CD4-positive, alpha-beta T cell treated with Interleukin-17A for 1 hour (primary cell): ENCODE measurements at regions not wholly inside any gene's neighbourhood (a gene's known extent, or its start where the extent isn't known, plus 50 kb on each side); places are given as distances from the start of the nearest gene placed in this dataset.

ENCODE experiments used
- DNase-seq: peaks from one replicate; pipeline ENCODE4 v3.0.0-alpha.2; 2020

DNA sequence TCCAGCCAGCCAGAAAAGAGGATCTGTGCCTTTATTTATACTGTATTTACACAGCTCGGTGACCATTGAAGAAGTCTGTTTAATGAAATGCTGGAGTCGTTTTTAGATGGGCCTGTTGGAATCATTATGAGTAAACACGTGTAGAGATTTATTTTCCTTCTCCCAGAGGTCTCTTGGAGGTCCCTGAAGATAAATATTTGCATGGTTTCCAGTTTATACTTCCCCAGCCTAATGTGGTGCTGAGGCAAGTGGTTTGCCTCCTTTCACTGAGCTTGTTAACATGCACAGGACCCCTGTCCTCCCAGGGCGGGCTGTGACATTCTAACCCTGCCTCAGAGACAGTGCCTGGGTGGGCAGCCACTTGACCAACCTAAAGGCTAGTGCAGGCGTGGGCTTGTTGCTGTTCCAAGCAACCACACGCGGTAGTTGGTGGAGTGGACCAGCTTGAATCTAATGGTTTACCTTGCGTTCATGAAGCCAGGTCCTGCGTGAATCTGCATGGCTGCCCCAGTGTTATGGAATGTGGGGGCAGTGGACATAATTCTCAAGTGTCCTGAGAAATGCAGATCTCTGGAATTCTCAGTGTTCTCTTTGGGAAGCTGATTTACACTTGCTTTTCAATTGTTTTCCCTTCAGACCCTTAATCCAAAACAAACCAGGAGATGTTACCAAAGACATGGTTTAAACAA is 130.2 kb upstream of the DLX2 start:
- DNase-seq = no peak

GRCh38 chr2:172233987-172234715 is 131.5 kb upstream of the DLX2 start:
- DNase-seq = no peak

DNA sequence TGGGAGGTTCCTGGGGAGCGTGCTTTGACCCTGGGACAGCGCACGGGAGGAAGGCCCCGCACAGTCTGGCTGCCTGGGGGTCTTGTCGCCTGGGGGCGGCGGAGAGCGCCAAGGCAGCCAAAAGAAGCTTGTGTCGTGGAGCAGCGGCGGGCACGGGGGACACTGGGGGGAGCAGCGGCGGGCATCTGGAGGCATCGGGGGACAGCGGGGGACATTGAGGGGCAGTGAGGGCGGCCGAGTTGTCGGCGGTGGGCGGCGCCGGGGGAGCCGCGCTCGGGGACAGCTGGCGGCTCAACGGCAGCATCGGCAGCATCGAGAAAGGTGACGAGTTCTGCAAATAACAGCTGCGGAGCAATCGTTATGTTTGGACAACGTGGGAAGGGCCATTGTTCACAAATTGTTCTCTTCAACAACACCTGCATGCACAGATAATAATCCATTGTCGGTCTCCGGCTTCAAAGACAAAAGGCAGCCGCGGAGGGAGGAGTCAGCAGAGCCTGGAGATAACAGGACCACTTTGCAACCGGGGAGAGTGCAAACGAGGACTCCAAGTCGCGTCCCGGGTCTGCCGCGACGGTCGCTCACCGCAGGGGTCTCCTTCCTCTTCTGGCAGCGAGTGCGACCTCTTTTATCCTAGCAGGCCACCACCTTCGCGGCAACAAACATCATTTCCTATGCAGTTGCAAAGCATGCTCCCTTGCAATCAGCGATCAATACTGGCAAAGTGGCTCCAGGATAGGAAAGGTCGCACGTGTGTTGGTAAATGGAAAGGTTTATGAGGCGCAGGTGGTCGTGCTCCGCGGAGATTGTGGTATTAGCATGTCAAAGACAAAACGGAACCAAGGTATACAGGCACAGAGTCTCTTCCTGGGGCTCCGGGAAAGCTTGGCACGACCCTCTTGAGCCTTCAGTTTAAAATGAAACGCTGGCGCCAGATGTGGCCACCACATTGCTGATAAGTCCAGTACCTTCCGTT is 132.3 kb upstream of the DLX2 start:
- DNase-seq = peak; percentile 31

DNA sequence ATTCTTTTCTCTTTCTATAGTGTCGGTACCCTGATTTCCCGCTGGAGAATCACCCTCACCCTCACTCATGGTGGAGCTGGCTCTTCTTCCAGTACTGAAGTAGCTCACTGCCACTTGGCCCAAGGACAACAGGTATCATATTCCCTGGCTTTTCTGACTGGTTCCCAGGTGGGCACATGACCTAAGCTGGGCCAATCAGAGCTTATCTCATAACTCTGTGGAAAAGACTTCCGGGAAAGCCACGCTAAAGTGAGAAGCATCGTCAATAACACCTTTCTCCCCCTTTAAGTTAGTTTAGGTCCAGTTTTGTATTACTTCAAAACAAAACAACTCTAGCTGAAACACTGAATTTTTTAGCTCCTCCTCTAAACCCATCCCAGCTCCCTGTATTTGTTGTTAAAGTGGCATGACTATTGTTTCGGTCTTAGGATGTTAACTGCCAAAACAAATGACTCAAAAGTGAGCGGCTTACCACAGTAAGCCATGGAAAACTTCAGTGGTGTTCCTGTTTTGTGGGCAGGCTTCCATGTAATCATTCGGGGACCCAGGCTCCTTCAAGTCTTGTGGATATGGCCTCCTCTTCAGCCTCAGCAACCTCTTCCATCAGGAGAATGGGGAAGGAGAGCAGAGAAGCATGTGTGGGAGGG is 137.4 kb upstream of the DLX2 start:
- DNase-seq = no peak

- DNase-seq = no peak
Measured at GRCh38 chr2:172241222-172241621, 138.5 kb upstream of the DLX2 start.

DNA sequence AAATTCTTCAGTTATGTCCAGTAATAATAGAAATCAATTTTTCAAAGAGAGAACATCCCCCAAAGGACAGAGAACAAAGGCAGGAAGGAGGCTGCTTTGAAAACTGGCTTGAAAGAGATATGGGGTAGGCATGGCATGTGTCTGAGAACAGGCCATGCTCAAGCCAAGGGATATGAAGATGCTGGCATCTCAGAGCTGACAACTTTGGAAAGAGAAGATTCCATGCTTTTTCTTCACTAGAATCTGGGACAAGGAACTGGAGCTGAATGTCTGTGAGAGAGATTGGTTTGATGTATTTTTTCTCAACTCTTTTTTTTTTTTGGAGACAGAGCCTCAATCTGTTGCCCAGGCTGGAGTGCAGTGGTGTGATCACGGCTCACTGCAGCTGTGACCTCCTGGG is 139.8 kb upstream of the DLX2 start:
- no peak for DNase-seq

- DNase-seq = no peak
Measured at GRCh38 chr2:172242961-172243360, 140.3 kb upstream of the DLX2 start.

DNA sequence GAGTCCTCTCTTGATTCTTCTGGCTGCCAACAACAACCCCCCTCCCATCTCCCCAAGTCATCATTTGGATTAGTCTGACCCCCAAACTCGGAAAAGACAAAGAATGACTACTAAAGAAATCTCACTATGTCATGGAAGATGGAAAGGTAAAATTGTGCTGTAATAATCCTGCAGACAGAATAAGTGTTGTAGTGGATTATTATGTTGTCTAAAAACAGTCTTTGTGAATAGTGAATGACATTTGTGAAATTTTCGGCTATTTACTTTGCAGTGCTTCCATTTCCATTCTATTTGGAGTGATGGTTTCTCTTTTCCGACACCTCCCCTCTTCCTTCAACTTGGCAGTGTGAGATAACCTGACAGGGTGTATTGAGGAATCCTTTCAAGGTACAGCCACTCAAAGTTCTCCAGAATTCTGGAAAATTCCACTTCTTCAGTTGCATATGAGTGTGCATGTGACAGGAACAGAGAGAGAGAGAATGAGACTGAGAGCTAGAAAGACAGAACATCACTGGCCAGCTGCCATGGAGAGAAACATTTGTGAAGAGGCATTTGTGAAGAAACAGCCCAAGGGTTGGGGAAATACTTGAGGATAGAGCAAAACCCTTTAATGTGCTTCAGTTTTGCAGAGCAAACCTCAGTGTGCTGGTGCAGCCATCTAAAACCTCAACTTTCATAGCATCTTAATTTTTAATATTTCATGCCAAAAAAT is 141.9 kb upstream of the DLX2 start:
- DNase-seq = no peak

GRCh38 chr2:172246649-172247048 is 143.9 kb upstream of the DLX2 start:
- DNase-seq = no peak

- no peak for DNase-seq
Measured at GRCh38 chr2:172247203-172247602, 144.5 kb upstream of the DLX2 start.

DNA sequence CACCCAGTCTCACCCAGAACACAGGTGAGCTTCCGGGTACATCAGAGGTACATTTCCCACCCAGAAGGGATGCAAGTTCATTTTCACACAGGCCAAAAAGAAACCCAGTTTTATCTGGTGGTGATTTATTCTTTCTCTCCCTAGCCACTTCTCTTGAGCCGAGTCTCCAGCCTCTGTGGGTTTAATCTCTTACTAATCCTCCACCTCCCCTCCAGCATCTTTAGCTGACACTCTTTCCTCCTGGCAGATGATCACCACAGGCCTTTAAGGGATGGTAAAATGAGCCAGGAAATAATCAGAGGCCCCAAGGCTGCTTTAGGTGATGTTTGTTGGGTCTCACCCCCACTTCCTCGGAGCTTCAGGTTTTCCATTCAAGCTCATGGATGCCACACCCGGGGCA is 145.7 kb upstream of the DLX2 start:
- no peak for DNase-seq

- DNase-seq = no peak
Measured at GRCh38 chr2:172248785-172249187, 146.1 kb upstream of the DLX2 start.

- no peak for DNase-seq
Measured at GRCh38 chr2:172249334-172249733, 146.6 kb upstream of the DLX2 start.

DNA sequence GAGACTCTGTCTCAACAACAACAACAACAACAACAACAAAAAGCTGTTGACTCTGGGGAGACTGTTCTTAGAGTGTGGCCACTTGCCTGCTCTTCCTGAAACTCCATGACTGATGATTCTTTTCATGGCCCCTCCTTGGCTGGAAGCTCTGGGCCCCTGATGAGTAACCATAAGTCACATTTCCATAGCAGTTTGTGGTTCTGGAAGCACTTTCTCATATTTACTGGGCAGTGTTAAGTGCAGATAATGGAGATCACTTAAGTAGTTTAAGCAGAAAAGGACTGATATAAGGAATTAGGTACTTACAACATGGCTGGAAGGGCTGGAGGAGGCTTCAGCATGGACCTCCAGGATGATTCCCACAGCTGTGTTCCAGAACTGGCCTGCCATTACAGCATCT is 147.3 kb upstream of the DLX2 start:
- no peak for DNase-seq

GRCh38 chr2:172251231-172251630 is 148.5 kb upstream of the DLX2 start:
- no peak for DNase-seq

DNA sequence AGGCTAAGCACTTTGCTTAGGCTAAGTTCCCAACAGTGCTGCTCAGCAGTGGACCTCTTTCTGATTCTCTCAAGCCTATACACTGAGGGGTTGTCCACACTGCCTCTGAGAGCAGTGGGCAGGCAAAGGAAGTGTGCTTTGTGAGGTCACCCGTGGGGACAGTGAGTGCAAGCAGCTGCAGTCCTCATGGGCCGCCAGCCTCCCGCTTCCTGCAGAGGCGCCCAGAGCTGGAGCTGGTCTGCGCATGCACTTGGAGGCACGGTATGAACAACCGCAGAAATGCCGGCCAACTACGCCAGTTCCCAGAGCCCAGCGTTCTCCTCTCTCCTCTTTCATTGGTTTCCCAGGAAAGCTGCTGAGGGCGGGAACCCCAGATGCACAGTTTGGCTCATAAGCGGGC is 149.5 kb upstream of the DLX2 start:
- DNase-seq = no peak

DNA sequence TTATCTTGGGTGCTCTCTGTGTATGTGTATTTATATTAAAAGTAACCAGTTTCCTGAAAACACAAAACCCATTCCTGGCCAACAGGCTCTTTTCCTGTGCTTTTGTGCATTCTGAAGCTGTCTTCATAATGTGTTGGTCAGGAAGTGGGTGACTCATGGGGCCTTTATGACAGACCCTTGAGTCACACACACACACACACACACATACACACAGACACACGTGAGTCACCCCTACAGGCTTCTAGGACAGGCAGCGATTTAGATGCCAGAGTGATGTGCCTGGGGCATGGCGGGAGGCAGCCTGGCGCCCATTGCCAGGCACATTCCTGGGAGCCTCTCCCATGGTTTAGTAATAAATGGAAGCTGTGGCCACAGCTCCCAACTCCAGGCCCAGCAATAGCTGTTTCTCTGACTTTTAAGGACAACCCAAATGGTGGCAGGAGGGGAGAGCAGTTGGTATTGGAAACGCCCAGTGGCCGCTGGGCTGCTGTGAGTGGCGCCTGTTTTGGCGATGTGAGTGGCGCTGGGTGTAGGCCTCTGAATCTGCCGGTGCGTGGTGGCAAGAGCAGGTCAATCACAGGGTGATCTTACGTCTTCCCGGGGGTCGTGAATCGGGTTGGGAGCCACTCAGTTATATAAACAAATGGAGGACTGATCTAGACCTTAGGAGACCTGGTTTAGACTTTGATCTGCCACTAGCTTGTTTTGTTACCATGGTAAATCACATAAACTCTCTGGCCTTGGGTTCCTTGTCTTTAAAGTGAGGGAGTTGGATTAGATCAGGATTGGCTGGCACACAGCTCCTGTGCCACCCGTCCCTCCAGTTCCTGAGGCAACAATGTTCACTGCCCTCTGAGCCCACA is 150.7 kb upstream of the DLX2 start:
- peak; percentile 38 for DNase-seq

- no peak for DNase-seq
Measured at GRCh38 chr2:172256886-172257285, 154.2 kb upstream of the DLX2 start.

DNA sequence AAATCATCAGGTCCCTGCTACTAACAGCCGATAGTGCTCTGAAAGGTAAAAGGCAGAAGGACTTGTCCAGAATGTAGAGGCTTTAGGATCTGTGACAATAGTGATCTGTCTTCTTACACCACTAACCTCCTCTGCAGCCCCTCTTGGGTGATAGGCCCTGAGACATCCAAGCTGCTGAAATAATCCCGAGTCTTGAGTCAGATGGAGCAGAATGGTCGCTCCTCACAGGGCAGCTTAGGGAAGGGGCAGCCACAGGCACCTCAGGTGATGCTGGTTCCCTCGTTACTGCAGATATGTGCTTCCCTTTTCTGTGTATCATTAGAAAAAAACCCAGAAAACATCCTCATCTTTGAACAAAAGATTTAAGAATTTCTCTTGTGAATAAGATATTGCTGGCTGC is 157.1 kb upstream of the DLX2 start:
- DNase-seq = no peak

- DNase-seq = no peak
Measured at GRCh38 chr2:172260336-172260735, 157.6 kb upstream of the DLX2 start.

GRCh38 chr2:172261292-172261691 is 158.6 kb upstream of the DLX2 start:
- no peak for DNase-seq
